ENCODE measurements at regions not wholly inside any gene's neighbourhood (a gene's known extent, or its start where the extent isn't known, plus 50 kb on each side); places are given as distances from the start of the nearest gene placed in this dataset.

DNA sequence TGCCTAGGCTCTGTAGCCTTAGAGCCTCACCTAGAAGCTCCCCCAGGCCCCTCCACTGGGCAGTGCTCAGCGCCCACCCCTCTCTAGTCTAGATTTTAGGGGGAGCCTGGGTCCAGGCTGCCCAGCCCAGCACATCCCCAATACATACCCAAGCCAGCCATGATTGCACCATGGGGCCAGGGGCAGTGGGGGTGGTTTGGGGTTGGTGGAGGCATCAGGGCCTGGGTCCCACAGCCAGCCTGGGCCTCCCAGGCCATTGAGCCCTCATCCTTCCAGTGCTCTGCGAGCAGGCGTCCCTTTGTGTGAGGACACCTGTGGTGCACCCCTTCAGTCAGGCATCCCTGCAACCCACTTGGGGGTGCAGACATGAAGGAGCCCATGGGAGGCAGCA, 76.9 kb upstream of the RET start:
- TF ChIP-seq, protein P1, sequence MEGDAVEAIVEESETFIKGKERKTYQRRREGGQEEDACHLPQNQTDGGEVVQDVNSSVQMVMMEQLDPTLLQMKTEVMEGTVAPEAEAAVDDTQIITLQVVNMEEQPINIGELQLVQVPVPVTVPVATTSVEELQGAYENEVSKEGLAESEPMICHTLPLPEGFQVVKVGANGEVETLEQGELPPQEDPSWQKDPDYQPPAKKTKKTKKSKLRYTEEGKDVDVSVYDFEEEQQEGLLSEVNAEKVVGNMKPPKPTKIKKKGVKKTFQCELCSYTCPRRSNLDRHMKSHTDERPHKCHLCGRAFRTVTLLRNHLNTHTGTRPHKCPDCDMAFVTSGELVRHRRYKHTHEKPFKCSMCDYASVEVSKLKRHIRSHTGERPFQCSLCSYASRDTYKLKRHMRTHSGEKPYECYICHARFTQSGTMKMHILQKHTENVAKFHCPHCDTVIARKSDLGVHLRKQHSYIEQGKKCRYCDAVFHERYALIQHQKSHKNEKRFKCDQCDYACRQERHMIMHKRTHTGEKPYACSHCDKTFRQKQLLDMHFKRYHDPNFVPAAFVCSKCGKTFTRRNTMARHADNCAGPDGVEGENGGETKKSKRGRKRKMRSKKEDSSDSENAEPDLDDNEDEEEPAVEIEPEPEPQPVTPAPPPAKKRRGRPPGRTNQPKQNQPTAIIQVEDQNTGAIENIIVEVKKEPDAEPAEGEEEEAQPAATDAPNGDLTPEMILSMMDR (IDR thresholded peaks at IDR 0.05), result no peak
- TF ChIP-seq POLR2A (IDR thresholded peaks at IDR 0.05), result no peak

All from adrenal gland (tissue), 5 donors.